H1 (cell line): ENCODE measurements at regions not wholly inside any gene's neighbourhood (a gene's known extent, or its start where the extent isn't known, plus 50 kb on each side); places are given as distances from the start of the nearest gene placed in this dataset.

Experiments used
- BACH1 ChIP-seq: IDR thresholded peaks from 2 replicates; pipeline ENCODE4 v1.6.1; 2012; ENCODE audit warnings: low read length, improper control_type of control experiment
- POLR2A ChIP-seq, 2 experiments: IDR thresholded peaks; 1 replicate in 1 of 2; 2 replicates in 1 of 2; pipeline ENCODE4 v1.6.1; 2011; ENCODE audit warnings: low read depth in 2 of 2, low read length in 2 of 2, mild to moderate bottlenecking in 2 of 2; ENCODE audit errors: control extremely low read depth in 1 of 2
- RFX5 ChIP-seq: IDR thresholded peaks from 2 replicates; pipeline ENCODE4 v1.6.1; 2011; ENCODE audit warnings: low read depth, low read length, improper control_type of control experiment, borderline replicate concordance
- TF ChIP-seq, protein P1 (sequence below): fragments of 300-600 bp; sonication (generic); IDR thresholded peaks from 2 replicates; pipeline ENCODE4 v1.7.1; 2012; ENCODE audit warnings: low read length, moderate library complexity, mild to moderate bottlenecking, inconsistent platforms; ENCODE audit not compliant: insufficient replicate concordance

DNA sequence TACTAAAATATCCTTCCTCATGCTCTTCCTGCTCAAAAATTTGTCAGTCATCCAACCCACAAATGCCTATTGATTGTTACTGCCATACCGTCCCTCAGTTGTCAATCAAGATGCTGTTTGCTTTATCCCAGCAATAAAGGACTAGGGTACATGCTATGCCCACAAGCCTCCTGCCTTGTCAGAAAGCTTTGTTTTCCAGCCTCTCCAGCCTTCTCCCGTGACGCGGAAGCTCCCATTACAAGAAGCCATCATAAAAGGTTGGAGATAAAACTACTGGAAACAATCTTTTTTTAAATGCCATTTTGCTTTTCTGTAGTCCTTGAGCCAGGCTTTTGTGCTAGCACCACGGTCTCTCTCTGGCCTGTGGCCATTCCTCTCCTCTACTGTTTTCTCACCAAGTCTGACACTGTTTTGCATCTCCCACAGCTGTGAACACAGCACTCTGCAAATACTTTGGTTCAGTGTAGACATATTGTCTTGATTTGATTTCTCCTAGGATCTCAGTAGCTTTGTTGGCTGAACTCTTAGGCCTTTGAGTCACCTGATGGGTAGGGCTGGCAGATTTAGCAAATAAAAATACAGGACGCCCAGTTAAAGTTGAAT lies 495.7 kb upstream of the JARID2 start (continued):
- TF ChIP-seq, protein P1, sequence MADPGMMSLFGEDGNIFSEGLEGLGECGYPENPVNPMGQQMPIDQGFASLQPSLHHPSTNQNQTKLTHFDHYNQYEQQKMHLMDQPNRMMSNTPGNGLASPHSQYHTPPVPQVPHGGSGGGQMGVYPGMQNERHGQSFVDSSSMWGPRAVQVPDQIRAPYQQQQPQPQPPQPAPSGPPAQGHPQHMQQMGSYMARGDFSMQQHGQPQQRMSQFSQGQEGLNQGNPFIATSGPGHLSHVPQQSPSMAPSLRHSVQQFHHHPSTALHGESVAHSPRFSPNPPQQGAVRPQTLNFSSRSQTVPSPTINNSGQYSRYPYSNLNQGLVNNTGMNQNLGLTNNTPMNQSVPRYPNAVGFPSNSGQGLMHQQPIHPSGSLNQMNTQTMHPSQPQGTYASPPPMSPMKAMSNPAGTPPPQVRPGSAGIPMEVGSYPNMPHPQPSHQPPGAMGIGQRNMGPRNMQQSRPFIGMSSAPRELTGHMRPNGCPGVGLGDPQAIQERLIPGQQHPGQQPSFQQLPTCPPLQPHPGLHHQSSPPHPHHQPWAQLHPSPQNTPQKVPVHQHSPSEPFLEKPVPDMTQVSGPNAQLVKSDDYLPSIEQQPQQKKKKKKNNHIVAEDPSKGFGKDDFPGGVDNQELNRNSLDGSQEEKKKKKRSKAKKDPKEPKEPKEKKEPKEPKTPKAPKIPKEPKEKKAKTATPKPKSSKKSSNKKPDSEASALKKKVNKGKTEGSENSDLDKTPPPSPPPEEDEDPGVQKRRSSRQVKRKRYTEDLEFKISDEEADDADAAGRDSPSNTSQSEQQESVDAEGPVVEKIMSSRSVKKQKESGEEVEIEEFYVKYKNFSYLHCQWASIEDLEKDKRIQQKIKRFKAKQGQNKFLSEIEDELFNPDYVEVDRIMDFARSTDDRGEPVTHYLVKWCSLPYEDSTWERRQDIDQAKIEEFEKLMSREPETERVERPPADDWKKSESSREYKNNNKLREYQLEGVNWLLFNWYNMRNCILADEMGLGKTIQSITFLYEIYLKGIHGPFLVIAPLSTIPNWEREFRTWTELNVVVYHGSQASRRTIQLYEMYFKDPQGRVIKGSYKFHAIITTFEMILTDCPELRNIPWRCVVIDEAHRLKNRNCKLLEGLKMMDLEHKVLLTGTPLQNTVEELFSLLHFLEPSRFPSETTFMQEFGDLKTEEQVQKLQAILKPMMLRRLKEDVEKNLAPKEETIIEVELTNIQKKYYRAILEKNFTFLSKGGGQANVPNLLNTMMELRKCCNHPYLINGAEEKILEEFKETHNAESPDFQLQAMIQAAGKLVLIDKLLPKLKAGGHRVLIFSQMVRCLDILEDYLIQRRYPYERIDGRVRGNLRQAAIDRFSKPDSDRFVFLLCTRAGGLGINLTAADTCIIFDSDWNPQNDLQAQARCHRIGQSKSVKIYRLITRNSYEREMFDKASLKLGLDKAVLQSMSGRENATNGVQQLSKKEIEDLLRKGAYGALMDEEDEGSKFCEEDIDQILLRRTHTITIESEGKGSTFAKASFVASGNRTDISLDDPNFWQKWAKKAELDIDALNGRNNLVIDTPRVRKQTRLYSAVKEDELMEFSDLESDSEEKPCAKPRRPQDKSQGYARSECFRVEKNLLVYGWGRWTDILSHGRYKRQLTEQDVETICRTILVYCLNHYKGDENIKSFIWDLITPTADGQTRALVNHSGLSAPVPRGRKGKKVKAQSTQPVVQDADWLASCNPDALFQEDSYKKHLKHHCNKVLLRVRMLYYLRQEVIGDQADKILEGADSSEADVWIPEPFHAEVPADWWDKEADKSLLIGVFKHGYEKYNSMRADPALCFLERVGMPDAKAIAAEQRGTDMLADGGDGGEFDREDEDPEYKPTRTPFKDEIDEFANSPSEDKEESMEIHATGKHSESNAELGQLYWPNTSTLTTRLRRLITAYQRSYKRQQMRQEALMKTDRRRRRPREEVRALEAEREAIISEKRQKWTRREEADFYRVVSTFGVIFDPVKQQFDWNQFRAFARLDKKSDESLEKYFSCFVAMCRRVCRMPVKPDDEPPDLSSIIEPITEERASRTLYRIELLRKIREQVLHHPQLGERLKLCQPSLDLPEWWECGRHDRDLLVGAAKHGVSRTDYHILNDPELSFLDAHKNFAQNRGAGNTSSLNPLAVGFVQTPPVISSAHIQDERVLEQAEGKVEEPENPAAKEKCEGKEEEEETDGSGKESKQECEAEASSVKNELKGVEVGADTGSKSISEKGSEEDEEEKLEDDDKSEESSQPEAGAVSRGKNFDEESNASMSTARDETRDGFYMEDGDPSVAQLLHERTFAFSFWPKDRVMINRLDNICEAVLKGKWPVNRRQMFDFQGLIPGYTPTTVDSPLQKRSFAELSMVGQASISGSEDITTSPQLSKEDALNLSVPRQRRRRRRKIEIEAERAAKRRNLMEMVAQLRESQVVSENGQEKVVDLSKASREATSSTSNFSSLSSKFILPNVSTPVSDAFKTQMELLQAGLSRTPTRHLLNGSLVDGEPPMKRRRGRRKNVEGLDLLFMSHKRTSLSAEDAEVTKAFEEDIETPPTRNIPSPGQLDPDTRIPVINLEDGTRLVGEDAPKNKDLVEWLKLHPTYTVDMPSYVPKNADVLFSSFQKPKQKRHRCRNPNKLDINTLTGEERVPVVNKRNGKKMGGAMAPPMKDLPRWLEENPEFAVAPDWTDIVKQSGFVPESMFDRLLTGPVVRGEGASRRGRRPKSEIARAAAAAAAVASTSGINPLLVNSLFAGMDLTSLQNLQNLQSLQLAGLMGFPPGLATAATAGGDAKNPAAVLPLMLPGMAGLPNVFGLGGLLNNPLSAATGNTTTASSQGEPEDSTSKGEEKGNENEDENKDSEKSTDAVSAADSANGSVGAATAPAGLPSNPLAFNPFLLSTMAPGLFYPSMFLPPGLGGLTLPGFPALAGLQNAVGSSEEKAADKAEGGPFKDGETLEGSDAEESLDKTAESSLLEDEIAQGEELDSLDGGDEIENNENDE, result no peak
- no peak for TF ChIP-seq POLR2A (IDR thresholded peaks at IDR 0.05; ENCODE audit: control extremely low read depth in 1 of 2, low read depth in 2 of 2, low read length in 2 of 2)
- no peak for TF ChIP-seq BACH1
- TF ChIP-seq RFX5, result no peak
